ENCODE measurements at regions not wholly inside any gene's neighbourhood (a gene's known extent, or its start where the extent isn't known, plus 50 kb on each side); places are given as distances from the start of the nearest gene placed in this dataset.

- 0 out of 2 replicates have a peak, but pooled peaks have one; percentile 8 for TF ChIP-seq REST (IDR thresholded peaks at IDR 0.05)
- no peak for TF ChIP-seq ZFP36 (IDR thresholded peaks at IDR 0.05; ENCODE audit: borderline replicate concordance, partially characterized antibody)
- peak; percentile 78 for TF ChIP-seq JUNB (IDR thresholded peaks at IDR 0.05)
- peak; percentile 76; the same call in 1 of the 2 replicates for TF ChIP-seq ATOH8 (CRISPR knock-in tag; IDR thresholded peaks at IDR 0.05; ENCODE audit: low read depth)
- peak; percentile 97 for TF ChIP-seq HOXB5 (CRISPR knock-in tag; IDR thresholded peaks at IDR 0.05)
- no peak for TF ChIP-seq KDM5A (IDR thresholded peaks at IDR 0.05)
- peak in 1 of 2 experiments; percentile 62; a peak in 3 of 5 replicates for TF ChIP-seq JUN (IDR thresholded peaks at IDR 0.05)
- no peak for TF ChIP-seq MAZ (IDR thresholded peaks at IDR 0.05; ENCODE audit: borderline replicate concordance, low read depth, low read length)
- no peak for TF ChIP-seq HOXA7 (CRISPR knock-in tag; IDR thresholded peaks at IDR 0.05)
- peak; percentile 37; the same call in 2 of the 3 replicates for TF ChIP-seq BCL3 (IDR thresholded peaks at IDR 0.05)
- peak; percentile 67 for TF ChIP-seq CHD2 (IDR thresholded peaks at IDR 0.05; ENCODE audit: low read length, partially characterized antibody)
- peak; percentile 48 to 78; a peak in 3 of 5 replicates for TF ChIP-seq EP300 (IDR thresholded peaks at IDR 0.05)
- TF ChIP-seq USF2 (IDR thresholded peaks at IDR 0.05): no peak
- no peak for TF ChIP-seq CBX2 (IDR thresholded peaks at IDR 0.05; ENCODE audit: borderline replicate concordance, low read depth)
- 0 out of 2 replicates have a peak, but pooled peaks have one; percentile 26 for TF ChIP-seq PBX3 (IDR thresholded peaks at IDR 0.05)
- no peak for TF ChIP-seq CBX8 (IDR thresholded peaks at IDR 0.05)
- TF ChIP-seq BHLHE40 (IDR thresholded peaks at IDR 0.05; ENCODE audit: low read depth, low read length): no peak
- no peak for TF ChIP-seq TFCP2L1 (CRISPR knock-in tag; IDR thresholded peaks at IDR 0.05)
- TF ChIP-seq FOSB (CRISPR knock-in tag; IDR thresholded peaks at IDR 0.05): no peak
- TF ChIP-seq CHD4 (IDR thresholded peaks at IDR 0.05; ENCODE audit: borderline replicate concordance): no peak
- TF ChIP-seq NPAS2 (CRISPR knock-in tag; IDR thresholded peaks at IDR 0.05; ENCODE audit: borderline replicate concordance): no peak
- TF ChIP-seq MYC (IDR thresholded peaks at IDR 0.05; ENCODE audit: borderline replicate concordance, low read length): peak; percentile 96
- no peak for TF ChIP-seq ZNF302 (CRISPR knock-in tag; IDR thresholded peaks at IDR 0.05)
- peak; percentile 9; the same call in 1 of the 3 replicates for TF ChIP-seq CTCF (IDR thresholded peaks at IDR 0.05)
- no peak for TF ChIP-seq POLR2A (IDR thresholded peaks at IDR 0.05; ENCODE audit: low read length)
Measured at GRCh38 chr2:235263205-235264120, 230.4 kb upstream of the AGAP1 start (continued).
